ENCODE measurements at regions not wholly inside any gene's neighbourhood (a gene's known extent, or its start where the extent isn't known, plus 50 kb on each side); places are given as distances from the start of the nearest gene placed in this dataset. TPM values are rescaled to one million over a fixed set of nuclear protein-coding genes. Genes with fewer than 3 reads are reported as not detected.

GRCh38 chr14:21729703-21730233 lies 56.1 kb upstream of the OR4E1 start:
- ChIA-PET POLR2A (no interaction called here), CTCF (no interaction called here)
- no peak for TF ChIP-seq CTCF (IDR thresholded peaks at IDR 0.05; ENCODE audit: low read depth, low read length)
- no peak for DNase-seq (ENCODE audit: low read depth, low spot score)
- H3K27me3 ChIP-seq (ENCODE audit: control insufficient read depth, insufficient read depth, low read length), result no peaks in the 10 kb centered on the region
- H3K4me3 ChIP-seq (ENCODE audit: low read depth, low read length), result no peak overlapping the region
- H3K27ac ChIP-seq (ENCODE audit: low read depth, low read length), result no peak overlapping the region
- H3K9me3 ChIP-seq (ENCODE audit: control insufficient read depth, insufficient read depth, low read length), result no peaks in the 10 kb centered on the region

- no peak for DNase-seq (ENCODE audit: low read depth, low spot score)
- Histone ChIP-seq H3K27me3 (ENCODE audit: control insufficient read depth, insufficient read depth, low read length) (no peaks in the 10 kb centered on the region), H3K4me3 (ENCODE audit: low read depth, low read length) (no peak overlapping the region), H3K27ac (ENCODE audit: low read depth, low read length) (no peak overlapping the region), H3K9me3 (ENCODE audit: control insufficient read depth, insufficient read depth, low read length) (no peaks in the 10 kb centered on the region; the same call in 1 of the 2 replicates)
- TF ChIP-seq CTCF (IDR thresholded peaks at IDR 0.05; ENCODE audit: low read depth, low read length), result no peak
- ChIA-PET POLR2A (no interaction called here), CTCF (interaction anchor here (0.6 to 1.0 kb wide), 3 partner anchors 9 to 1411 kb away, joined by 3 to 6 read pairs (median 3); no protein-coding TSS in a partner anchor)
Observed at GRCh38 chr14:21725250-21725649, 51.6 kb upstream of the OR4E1 start.

GRCh38 chr14:21724090-21724973 lies 50.7 kb upstream of the OR4E1 start:
- Histone ChIP-seq H3K27ac (ENCODE audit: low read depth, low read length) (no peak overlapping the region), H3K27me3 (ENCODE audit: control insufficient read depth, insufficient read depth, low read length) (no peaks in the 10 kb centered on the region), H3K4me3 (ENCODE audit: low read depth, low read length) (no peak overlapping the region), H3K9me3 (ENCODE audit: control insufficient read depth, insufficient read depth, low read length) (no peaks in the 10 kb centered on the region; the same call in 1 of the 2 replicates)
- ChIA-PET POLR2A (no interaction called here), CTCF (interaction anchor here (0.7 to 1.8 kb wide), 3 partner anchors 10 to 24 kb away, joined by 3 to 9 read pairs (median 6); no protein-coding TSS in a partner anchor)
- no peak for TF ChIP-seq CTCF (IDR thresholded peaks at IDR 0.05; ENCODE audit: low read depth, low read length)
- no peak for DNase-seq (ENCODE audit: low read depth, low spot score)

GRCh38 chr14:21723431-21724045 lies 49.9 kb upstream of the OR4E1 start:
- no peak overlapping the region for H3K27ac ChIP-seq (ENCODE audit: low read depth, low read length)
- DNase-seq (ENCODE audit: low read depth, low spot score), result no peak
- POLR2A ChIA-PET, result no interaction called here
- no peak overlapping the region for H3K4me3 ChIP-seq (ENCODE audit: low read depth, low read length)
- TF ChIP-seq CTCF (IDR thresholded peaks at IDR 0.05; ENCODE audit: low read depth, low read length), result 0 out of 2 replicates have a peak, but pooled peaks have one; percentile 18
- no peaks in the 10 kb centered on the region; the same call in 1 of the 2 replicates for H3K9me3 ChIP-seq (ENCODE audit: control insufficient read depth, insufficient read depth, low read length)
- CTCF ChIA-PET, result interaction anchor here (0.7 to 1.8 kb wide), 3 partner anchors 11 to 25 kb away, joined by 3 to 9 read pairs (median 5); no protein-coding TSS in a partner anchor
- no peaks in the 10 kb centered on the region for H3K27me3 ChIP-seq (ENCODE audit: control insufficient read depth, insufficient read depth, low read length)

Small RNAs in the stretch of these regions (small RNA-seq; reads per million reads assigned to genes)
- not detected for gene AC245505.1 (ENCODE audit: insufficient read length, low read depth)
- not detected for gene TRAJ30 (ENCODE audit: insufficient read length, low read depth)
- not detected for gene TRAJ31 (ENCODE audit: insufficient read length, low read depth)
- not detected for gene TRAJ32 (ENCODE audit: insufficient read length, low read depth)
- gene TRAJ33 (ENCODE audit: insufficient read length, low read depth), result not detected
- not detected for gene TRAJ34 (ENCODE audit: insufficient read length, low read depth)
- gene TRAJ35 (ENCODE audit: insufficient read length, low read depth), result not detected
- gene TRAJ36 (ENCODE audit: insufficient read length, low read depth), result not detected
- not detected for gene TRAJ37 (ENCODE audit: insufficient read length, low read depth)
- gene TRAJ38 (ENCODE audit: insufficient read length, low read depth), result not detected
- gene TRAJ39 (ENCODE audit: insufficient read length, low read depth), result not detected
- not detected for gene TRAJ40 (ENCODE audit: insufficient read length, low read depth)
- not detected for gene TRAJ41 (ENCODE audit: insufficient read length, low read depth)
- not detected for gene TRAJ42 (ENCODE audit: insufficient read length, low read depth)
- not detected for gene TRAJ43 (ENCODE audit: insufficient read length, low read depth)
- not detected for gene TRAJ44 (ENCODE audit: insufficient read length, low read depth)
- not detected for gene TRAJ45 (ENCODE audit: insufficient read length, low read depth)
- gene TRAJ46 (ENCODE audit: insufficient read length, low read depth), result not detected
- not detected for gene TRAJ47 (ENCODE audit: insufficient read length, low read depth)
- not detected for gene TRAJ48 (ENCODE audit: insufficient read length, low read depth)
- gene TRAJ49 (ENCODE audit: insufficient read length, low read depth), result not detected
- not detected for gene TRAJ50 (ENCODE audit: insufficient read length, low read depth)
- not detected for gene TRAJ51 (ENCODE audit: insufficient read length, low read depth)
- gene TRAJ52 (ENCODE audit: insufficient read length, low read depth), result not detected
- gene TRAJ53 (ENCODE audit: insufficient read length, low read depth), result not detected
- gene TRAJ54 (ENCODE audit: insufficient read length, low read depth), result not detected
- not detected for gene TRAJ55 (ENCODE audit: insufficient read length, low read depth)
- gene TRAJ56 (ENCODE audit: insufficient read length, low read depth), result not detected
- gene TRAJ57 (ENCODE audit: insufficient read length, low read depth), result not detected
- not detected for gene TRAJ58 (ENCODE audit: insufficient read length, low read depth)
- not detected for gene TRAJ59 (ENCODE audit: insufficient read length, low read depth)
- not detected for gene TRAJ60 (ENCODE audit: insufficient read length, low read depth)
- not detected for gene TRAJ61 (ENCODE audit: insufficient read length, low read depth)
- not detected for gene TRAV15 (ENCODE audit: insufficient read length, low read depth)
- gene TRDD1 (ENCODE audit: insufficient read length, low read depth), result not detected
- gene TRDD2 (ENCODE audit: insufficient read length, low read depth), result not detected
- gene TRDD3 (ENCODE audit: insufficient read length, low read depth), result not detected
- not detected for gene TRDJ1 (ENCODE audit: insufficient read length, low read depth)
- not detected for gene TRDJ2 (ENCODE audit: insufficient read length, low read depth)
- gene TRDJ3 (ENCODE audit: insufficient read length, low read depth), result not detected
- gene TRDJ4 (ENCODE audit: insufficient read length, low read depth), result not detected
- gene TRDV1 (ENCODE audit: insufficient read length, low read depth), result not detected
